ENCODE measurements at regions not wholly inside any gene's neighbourhood (a gene's known extent, or its start where the extent isn't known, plus 50 kb on each side); places are given as distances from the start of the nearest gene placed in this dataset.

GRCh38 chr6:80642452-80642851 is 536.0 kb downstream of the BCKDHB start:
- Histone ChIP-seq H3K4me1 (ENCODE audit: control insufficient read depth, insufficient read depth, low read length) (no peaks in the 10 kb centered on the region), H3K9me3 (ENCODE audit: control insufficient read depth, insufficient read depth, low read depth, low read length) (no peaks in the 10 kb centered on the region), H3K27ac (ENCODE audit: extremely low read depth, low read depth, low read length) (no peak overlapping the region), H3K4me3 (ENCODE audit: low read depth, low read length) (no peak overlapping the region), H3K36me3 (ENCODE audit: control insufficient read depth in 2 of 2, insufficient read depth in 1 of 2, low read length in 2 of 2) (no peaks in the 10 kb centered on the region)
- CTCF ChIA-PET: no interaction called here
- POLR2A ChIA-PET: no interaction called here
- TF ChIP-seq ZNF704 (tag by site-specific recombination; IDR thresholded peaks at IDR 0.05) (no peak), ZNF223 (tag by site-specific recombination; IDR thresholded peaks at IDR 0.05) (no peak), ZNF362 (tag by site-specific recombination; IDR thresholded peaks at IDR 0.05) (no peak), ZNF391 (tag by site-specific recombination; IDR thresholded peaks at IDR 0.05; ENCODE audit: borderline replicate concordance, low read depth) (no peak), FEZF1 (tag by site-specific recombination; IDR thresholded peaks at IDR 0.05) (no peak), OVOL3 (tag by site-specific recombination; IDR thresholded peaks at IDR 0.05) (no peak), BCL11B (tag by site-specific recombination; IDR thresholded peaks at IDR 0.05; ENCODE audit: low read depth) (no peak), TCF7L2 (IDR thresholded peaks at IDR 0.05; ENCODE audit: borderline replicate concordance, low read depth, low read length) (no peak), ZBTB49 (tag by site-specific recombination; IDR thresholded peaks at IDR 0.05; ENCODE audit: low read depth) (no peak), ZNF184 (tag by site-specific recombination; IDR thresholded peaks at IDR 0.05) (no peak), ZNF510 (tag by site-specific recombination; IDR thresholded peaks at IDR 0.05; ENCODE audit: insufficient replicate concordance) (no peak), ZNF521 (tag by site-specific recombination; IDR thresholded peaks at IDR 0.05) (no peak), ZNF558 (tag by site-specific recombination; IDR thresholded peaks at IDR 0.05) (no peak), ZFP37 (tag by site-specific recombination; IDR thresholded peaks at IDR 0.05) (no peak)

- Histone ChIP-seq H3K27ac (ENCODE audit: extremely low read depth, low read depth, low read length) (no peak overlapping the region), H3K4me3 (ENCODE audit: low read depth, low read length) (no peak overlapping the region), H3K9me3 (ENCODE audit: control insufficient read depth, insufficient read depth, low read depth, low read length) (no peaks in the 10 kb centered on the region), H3K4me1 (ENCODE audit: control insufficient read depth, insufficient read depth, low read length) (no peaks in the 10 kb centered on the region), H3K36me3 (ENCODE audit: control insufficient read depth in 2 of 2, insufficient read depth in 1 of 2, low read length in 2 of 2) (no peaks in the 10 kb centered on the region)
- ChIA-PET CTCF (no interaction called here), POLR2A (no interaction called here)
- no peak for TF ChIP-seq ZBTB7A (tag by site-specific recombination; IDR thresholded peaks at IDR 0.05; ENCODE audit: low read depth)
- no peak for TF ChIP-seq ZNF140 (tag by site-specific recombination; IDR thresholded peaks at IDR 0.05)
- TF ChIP-seq ZNF626 (tag by site-specific recombination; IDR thresholded peaks at IDR 0.05): no peak
- TF ChIP-seq SETDB1 (IDR thresholded peaks at IDR 0.05; ENCODE audit: insufficient read length, low read length): no peak
- TF ChIP-seq BCL11A (tag by site-specific recombination; IDR thresholded peaks at IDR 0.05; ENCODE audit: low read depth): no peak
- TF ChIP-seq ZNF184 (tag by site-specific recombination; IDR thresholded peaks at IDR 0.05): no peak
- no peak for TF ChIP-seq PATZ1 (tag by site-specific recombination; IDR thresholded peaks at IDR 0.05)
- TF ChIP-seq ZNF629 (tag by site-specific recombination; IDR thresholded peaks at IDR 0.05): no peak
- no peak for TF ChIP-seq GFI1B (tag by site-specific recombination; IDR thresholded peaks at IDR 0.05)
- TF ChIP-seq ZNF76 (tag by site-specific recombination; IDR thresholded peaks at IDR 0.05; ENCODE audit: borderline replicate concordance, low read depth): no peak
- TF ChIP-seq ZNF529 (tag by site-specific recombination; IDR thresholded peaks at IDR 0.05; ENCODE audit: insufficient replicate concordance): no peak
Measured at GRCh38 chr6:80641591-80641990, 535.1 kb downstream of the BCKDHB start.
